HG03135 (cell line): ENCODE measurements at regions not wholly inside any gene's neighbourhood (a gene's known extent, or its start where the extent isn't known, plus 50 kb on each side); places are given as distances from the start of the nearest gene placed in this dataset.
A peak's percentile ranks its signal among the peaks of the same experiment; 100 is the strongest.
"Not testable (repeated sequence)": the region's sequence is repeated elsewhere in the genome, so short reads cannot be mapped to it uniquely, and the experiment has no call there.

Experiments used
- ATAC-seq: cut with Tn5 transposase; IDR thresholded peaks from one replicate; pipeline ENCODE4 v1.9.1; 2021; ENCODE audit warnings: mild to moderate bottlenecking, moderate library complexity; ENCODE audit not compliant: unreplicated experiment

DNA sequence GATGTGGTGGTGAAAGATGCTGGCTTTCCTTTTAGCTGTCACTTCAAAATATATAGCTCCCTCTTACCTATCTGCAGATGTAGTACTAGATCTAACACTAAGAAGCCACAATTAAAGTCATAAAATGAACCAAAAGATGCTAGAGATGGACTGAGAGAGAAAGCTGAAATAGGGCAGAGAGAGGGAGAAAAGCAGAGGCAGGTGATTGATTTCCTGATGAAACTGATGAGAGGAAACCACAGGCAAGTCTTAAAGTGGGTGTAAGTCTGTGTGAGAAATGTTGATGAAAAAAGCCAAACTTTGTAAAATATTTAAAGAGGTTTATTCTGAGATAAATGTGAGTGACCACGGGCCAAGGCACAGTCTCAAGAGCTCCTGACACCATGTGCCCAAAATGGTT, 194.3 kb upstream of the MBL2 start:
- no peak for ATAC-seq

GRCh38 chr10:52965938-52966401, 193.4 kb upstream of the MBL2 start:
- peak; percentile 98 for ATAC-seq

DNA sequence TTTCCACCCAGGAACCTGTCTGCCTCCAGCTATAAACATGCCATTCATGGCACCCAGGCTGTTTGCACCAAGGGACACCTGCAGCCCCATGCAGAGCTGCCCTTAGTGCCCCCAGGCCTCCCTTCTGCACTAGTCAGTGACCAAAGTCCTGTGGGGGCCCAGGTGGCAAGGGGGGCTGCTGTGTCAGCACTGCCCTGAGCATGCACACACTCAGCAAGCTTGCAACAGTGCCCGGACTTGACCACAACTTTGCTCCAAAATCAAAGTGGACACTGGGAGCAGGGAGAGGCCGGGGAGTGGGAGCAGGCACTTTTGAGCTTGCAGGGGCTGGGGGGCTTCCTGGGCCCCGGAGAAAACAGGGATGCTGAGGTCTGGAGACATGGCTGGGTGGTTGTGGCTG, 192.9 kb upstream of the MBL2 start:
- ATAC-seq = no peak

GRCh38 chr10:52961323-52961722, 188.7 kb upstream of the MBL2 start:
- ATAC-seq = no peak

- ATAC-seq = no peak
Measured at GRCh38 chr10:52959810-52960209, 187.2 kb upstream of the MBL2 start.

DNA sequence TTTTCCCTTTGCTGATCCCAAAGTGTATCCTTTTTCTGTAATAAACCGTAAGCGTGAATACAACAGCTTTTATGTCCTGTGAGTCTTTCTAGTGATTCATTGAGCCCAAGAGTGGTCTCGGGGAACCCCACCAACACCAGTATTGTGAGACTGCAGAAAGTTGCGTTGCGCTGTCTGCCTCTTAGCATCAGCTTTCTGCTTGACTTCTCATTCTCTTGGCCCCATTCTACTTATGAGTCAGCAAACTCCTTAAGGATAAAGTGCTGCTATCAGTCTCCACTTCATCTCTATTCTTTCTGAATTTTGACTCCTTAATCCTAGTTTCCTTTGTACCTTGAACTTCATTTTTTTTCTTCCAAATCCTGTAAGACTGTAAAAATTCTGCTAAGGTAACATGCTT, 184.3 kb upstream of the MBL2 start:
- no peak for ATAC-seq

GRCh38 chr10:52956461-52956860, 183.9 kb upstream of the MBL2 start:
- ATAC-seq = no peak

- ATAC-seq = no peak
Measured at GRCh38 chr10:52955337-52955736, 182.8 kb upstream of the MBL2 start.

- ATAC-seq = no peak
Measured at GRCh38 chr10:52954407-52954806, 181.8 kb upstream of the MBL2 start.

GRCh38 chr10:52952391-52953055, 179.9 kb upstream of the MBL2 start:
- no peak for ATAC-seq

DNA sequence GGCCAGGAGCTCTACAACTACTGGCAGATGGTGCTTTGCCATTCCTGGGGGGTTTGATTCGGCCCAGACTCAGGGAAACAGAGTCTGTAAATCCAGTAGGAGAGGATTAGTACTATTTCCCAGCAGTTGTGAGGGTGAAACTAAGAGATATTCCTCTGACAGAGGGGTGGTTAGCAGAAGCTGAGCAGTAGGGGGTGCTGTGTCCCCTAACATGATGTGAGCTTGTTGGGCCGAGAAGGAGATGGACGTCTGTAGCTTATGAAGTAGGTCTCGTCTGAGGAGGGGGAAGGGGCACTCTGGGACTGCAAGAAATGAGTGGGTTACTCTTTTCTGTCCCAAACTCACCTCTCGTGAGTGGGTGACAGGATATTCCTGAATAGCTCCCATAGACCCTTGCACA, 179.2 kb upstream of the MBL2 start:
- ATAC-seq = peak; percentile 83

DNA sequence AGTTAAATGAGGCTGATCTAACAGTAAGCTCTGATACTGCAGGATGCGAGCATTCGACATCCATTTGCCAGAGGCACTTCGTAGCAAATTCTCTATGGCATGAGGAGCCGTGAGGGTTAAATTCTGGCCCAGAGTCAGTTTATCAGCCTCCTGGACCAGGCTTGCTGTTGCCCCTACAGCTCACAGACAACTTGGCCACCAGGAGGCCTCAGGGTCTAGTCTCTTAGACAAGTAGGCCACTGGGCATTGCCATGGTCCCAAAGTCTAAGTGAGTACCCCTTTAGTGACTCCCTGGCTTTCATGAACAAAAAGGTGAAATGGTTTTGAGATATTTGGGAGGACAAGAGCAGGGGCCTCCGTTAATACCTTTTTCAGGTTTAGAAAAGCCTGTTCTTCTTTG, 178.0 kb upstream of the MBL2 start:
- ATAC-seq = no peak

GRCh38 chr10:52949899-52950298, 177.3 kb upstream of the MBL2 start:
- no peak for ATAC-seq

DNA sequence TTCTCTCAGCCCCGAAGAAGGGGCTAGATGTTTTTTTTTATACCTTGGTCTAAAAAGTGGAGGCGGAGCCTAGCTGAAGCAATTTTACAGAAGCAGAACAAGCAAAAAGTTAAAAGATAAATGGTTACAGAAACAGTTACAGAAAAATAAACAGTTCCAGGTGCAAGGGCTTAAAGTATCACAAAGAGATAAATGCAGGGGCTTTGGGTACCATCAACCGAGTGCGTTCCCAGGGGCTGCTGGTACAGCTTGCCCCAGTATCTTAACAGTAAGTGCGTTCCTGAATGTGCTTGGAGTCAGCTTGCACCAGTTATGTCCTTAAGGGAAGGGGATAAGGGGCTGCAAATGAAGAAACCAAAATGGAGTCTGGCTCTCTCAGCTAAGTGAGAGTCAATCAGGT, 173.9 kb upstream of the MBL2 start:
- no peak for ATAC-seq

- not testable (repeated sequence) for ATAC-seq
Measured at GRCh38 chr10:52945521-52945920, 172.9 kb upstream of the MBL2 start.

- ATAC-seq = no peak
Measured at GRCh38 chr10:52940921-52941320, 168.3 kb upstream of the MBL2 start.

DNA sequence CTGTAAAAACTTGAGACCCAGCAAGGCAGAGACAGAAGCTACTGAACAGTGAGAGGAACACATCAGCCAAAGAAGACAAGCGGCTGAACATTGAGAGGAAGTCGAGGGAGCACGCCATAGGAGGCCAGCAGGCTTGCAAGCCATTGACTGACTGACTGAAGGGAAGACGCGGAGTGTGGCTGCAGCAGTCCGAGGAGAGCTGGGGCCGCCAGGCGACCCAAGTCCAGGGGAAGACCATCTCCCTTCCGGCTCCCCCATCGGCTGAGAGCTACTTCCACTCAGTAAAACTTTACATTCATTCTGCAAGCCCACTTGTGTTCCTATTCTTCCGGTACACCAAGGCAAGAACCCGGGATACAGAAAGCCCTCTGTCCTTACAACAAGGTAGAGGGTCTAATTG, 167.3 kb upstream of the MBL2 start:
- ATAC-seq = no peak

GRCh38 chr10:52933748-52934147, 161.2 kb upstream of the MBL2 start:
- no peak for ATAC-seq

- no peak for ATAC-seq
Measured at GRCh38 chr10:52927678-52928077, 155.1 kb upstream of the MBL2 start.

DNA sequence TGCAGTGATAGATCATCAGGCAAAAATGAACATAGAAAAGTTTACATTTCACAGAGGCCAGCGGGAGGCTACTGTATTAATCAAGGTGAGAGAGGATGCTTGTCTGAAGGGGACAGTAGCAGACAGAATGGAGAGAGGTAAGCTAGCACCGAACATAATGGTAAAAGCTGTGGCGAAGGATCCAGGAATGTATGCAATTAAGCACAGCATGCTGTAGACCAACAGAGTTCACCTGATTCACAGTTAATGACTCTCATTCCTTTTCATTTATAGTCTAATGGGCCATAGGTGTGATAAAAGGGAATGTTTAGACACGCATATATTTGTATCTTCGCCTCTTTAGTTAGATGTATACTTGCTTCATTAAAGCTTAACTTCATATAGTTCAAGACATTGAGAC, 150.9 kb upstream of the MBL2 start:
- no peak for ATAC-seq

GRCh38 chr10:52918714-52919305, 146.2 kb upstream of the MBL2 start:
- no peak for ATAC-seq

GRCh38 chr10:52915391-52915790, 142.8 kb upstream of the MBL2 start:
- no peak for ATAC-seq

DNA sequence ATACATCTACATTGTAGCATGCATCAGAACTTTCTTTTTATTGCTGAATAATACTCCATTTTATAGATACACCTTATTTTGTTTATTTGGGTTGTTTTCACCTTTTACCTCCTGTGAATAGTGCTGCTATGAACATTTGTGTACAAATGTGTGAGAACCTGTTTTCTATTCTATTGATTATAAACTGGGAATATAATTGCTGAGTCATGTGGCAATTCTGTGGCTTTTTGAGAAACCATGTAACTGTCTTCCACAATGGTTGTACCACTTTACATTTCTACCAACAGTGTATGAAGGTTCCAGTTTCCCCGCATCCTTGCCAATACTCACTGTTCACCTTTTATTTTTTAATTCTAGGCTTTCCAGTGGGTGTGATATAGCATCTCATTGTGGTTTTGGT, 138.6 kb upstream of the MBL2 start:
- ATAC-seq = no peak
